DND-41 (cell line): ENCODE measurements at regions not wholly inside any gene's neighbourhood (a gene's known extent, or its start where the extent isn't known, plus 50 kb on each side); places are given as distances from the start of the nearest gene placed in this dataset.

Experiments
- EZH2 ChIP-seq: IDR thresholded peaks from 3 replicates; pipeline ENCODE4 v1.6.1; 2012; ENCODE audit warnings: borderline replicate concordance, low read depth, mild to moderate bottlenecking, moderate library complexity, low read length, inconsistent platforms; ENCODE audit not compliant: severe bottlenecking
- TF ChIP-seq, protein P1 (sequence below): IDR thresholded peaks from 2 replicates; pipeline ENCODE4 v1.5.1; 2012; ENCODE audit warnings: borderline replicate concordance, low read length, moderate library complexity, mild to moderate bottlenecking; ENCODE audit not compliant: poor library complexity, severe bottlenecking; ENCODE audit errors: extremely low read depth

DNA sequence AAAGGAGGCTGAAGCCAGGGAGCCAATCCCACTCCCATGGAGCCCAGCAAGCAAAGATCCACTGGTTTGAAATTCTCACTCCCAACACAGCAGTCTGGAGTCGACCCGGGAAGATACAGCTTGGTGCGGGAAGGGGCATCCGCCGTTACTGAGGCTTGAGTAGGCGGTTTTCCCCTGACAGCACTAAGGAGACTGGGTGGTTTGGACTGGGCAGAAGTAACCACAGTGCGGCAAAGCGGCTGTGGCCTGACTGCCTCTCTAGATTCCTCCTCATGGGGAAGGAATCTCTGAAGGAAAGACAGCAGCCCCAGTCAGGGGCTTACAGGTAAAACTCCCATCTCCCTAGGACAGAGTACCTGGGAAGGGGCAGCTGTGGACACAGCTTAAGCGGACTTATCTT lies 261.6 kb upstream of the KYNU start:
- TF ChIP-seq, protein P1, sequence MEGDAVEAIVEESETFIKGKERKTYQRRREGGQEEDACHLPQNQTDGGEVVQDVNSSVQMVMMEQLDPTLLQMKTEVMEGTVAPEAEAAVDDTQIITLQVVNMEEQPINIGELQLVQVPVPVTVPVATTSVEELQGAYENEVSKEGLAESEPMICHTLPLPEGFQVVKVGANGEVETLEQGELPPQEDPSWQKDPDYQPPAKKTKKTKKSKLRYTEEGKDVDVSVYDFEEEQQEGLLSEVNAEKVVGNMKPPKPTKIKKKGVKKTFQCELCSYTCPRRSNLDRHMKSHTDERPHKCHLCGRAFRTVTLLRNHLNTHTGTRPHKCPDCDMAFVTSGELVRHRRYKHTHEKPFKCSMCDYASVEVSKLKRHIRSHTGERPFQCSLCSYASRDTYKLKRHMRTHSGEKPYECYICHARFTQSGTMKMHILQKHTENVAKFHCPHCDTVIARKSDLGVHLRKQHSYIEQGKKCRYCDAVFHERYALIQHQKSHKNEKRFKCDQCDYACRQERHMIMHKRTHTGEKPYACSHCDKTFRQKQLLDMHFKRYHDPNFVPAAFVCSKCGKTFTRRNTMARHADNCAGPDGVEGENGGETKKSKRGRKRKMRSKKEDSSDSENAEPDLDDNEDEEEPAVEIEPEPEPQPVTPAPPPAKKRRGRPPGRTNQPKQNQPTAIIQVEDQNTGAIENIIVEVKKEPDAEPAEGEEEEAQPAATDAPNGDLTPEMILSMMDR = no peak
- no peak for TF ChIP-seq EZH2
